ENCODE measurements at regions not wholly inside any gene's neighbourhood (a gene's known extent, or its start where the extent isn't known, plus 50 kb on each side); places are given as distances from the start of the nearest gene placed in this dataset.

DNA sequence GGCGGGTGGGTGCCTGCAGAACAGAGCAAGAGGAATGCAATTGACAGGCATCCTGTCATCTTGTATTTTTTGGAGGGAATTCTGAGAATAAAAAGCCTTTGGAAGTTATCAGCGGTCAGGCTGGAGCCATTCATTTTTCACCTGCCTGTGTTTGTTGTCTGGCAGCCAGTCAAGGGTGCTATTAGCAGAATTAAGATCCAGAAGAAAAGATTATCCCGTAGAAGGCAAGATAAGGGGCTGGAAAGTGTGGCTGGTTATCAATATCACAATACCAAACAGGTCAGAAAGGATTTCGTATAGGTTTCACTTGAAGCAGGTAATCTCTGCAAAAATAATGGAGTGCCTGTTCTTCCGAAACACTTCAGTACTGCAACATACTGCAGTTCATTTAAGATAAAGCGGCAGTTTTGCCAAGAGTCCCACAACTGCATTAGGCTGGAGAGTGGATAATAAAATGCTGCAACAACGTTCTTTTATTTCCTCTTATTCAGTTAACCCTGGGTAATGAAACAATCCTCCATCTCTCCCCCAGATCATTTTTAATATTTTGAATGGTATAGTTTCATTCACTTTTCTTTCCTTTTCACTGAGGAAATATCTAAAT, 171.2 kb upstream of the CDKN3 start:
- DNase-seq = no peak
- no peaks in the 10 kb centered on the region for H3K9me3 ChIP-seq
- intact Hi-C loops (cut with DNase I; ENCODE audit: low total_unique reads) = no loop called here
- H3K4me3 ChIP-seq = no peak overlapping the region
- no peak overlapping the region for H3K27ac ChIP-seq
- H3K36me3 ChIP-seq = no peaks in the 10 kb centered on the region
- peaks cover 0 to 5% (median under 1%) of the 10 kb centered on the region in 6 donors for H3K4me1 ChIP-seq
- WGBS, 5 donors = 55 to 61% (median 57%) methylated on average over 7 of the region's 7 CpGs
- H3K27me3 ChIP-seq (replicated peaks in 1 of 7) = peaks cover 0 to 43% (median 14%) of the 10 kb centered on the region in 7 donors
- TF ChIP-seq POLR2AphosphoS5 (IDR thresholded peaks at IDR 0.05) (no peak), POLR2A (IDR thresholded peaks at IDR 0.05) (no peak)
- TF ChIP-seq, protein P1, sequence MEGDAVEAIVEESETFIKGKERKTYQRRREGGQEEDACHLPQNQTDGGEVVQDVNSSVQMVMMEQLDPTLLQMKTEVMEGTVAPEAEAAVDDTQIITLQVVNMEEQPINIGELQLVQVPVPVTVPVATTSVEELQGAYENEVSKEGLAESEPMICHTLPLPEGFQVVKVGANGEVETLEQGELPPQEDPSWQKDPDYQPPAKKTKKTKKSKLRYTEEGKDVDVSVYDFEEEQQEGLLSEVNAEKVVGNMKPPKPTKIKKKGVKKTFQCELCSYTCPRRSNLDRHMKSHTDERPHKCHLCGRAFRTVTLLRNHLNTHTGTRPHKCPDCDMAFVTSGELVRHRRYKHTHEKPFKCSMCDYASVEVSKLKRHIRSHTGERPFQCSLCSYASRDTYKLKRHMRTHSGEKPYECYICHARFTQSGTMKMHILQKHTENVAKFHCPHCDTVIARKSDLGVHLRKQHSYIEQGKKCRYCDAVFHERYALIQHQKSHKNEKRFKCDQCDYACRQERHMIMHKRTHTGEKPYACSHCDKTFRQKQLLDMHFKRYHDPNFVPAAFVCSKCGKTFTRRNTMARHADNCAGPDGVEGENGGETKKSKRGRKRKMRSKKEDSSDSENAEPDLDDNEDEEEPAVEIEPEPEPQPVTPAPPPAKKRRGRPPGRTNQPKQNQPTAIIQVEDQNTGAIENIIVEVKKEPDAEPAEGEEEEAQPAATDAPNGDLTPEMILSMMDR (IDR thresholded peaks at IDR 0.05 in 8 of 11, conservative IDR thresholded peaks at IDR 0.05 in 3 of 11) = no peak

DNA sequence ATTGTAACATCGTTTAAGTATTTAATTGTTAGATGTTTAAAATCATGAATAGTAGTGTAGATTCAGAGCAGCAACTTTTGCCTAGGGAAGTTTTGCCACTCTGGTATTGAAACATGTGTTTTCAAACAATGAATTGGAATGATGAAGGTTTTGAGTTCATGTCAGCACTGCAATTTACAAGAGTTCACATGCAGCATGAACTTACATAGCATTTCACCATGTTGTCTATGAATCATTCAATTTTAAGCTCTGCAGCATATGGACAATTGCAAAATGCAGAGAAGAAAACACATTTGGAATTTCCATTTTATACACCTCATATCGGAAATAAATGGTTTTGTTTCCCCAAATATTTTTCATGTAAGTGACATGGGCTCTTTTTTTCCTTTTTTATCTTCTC, 170.7 kb upstream of the CDKN3 start:
- 79 to 87% (median 85%) methylated on average over 2 of the region's 2 CpGs for WGBS, 5 donors

DNA sequence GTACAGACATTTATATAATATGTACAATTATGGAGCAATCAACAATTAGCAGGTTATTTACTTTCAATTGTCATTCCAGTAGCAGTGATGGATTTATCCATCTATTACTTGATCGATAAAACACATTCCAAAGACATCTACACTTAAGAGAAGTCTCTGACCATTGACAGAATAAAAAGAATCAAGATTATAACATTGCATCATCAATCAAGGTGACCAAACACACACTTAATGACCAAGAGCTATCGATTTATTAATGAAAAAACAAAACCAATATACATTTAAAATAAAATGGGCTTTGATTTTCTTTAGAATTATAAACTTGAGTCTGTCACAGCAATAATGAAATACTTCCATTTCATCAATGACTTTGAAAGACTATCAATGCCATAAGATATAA, 170.2 kb upstream of the CDKN3 start:
- whole genome bisulfite sequencing, 5 donors = 79 to 94% (median 85%) methylated on average over 2 of the region's 2 CpGs
- Histone ChIP-seq H3K9me3 (no peaks in the 10 kb centered on the region), H3K4me1 (no peaks in the 10 kb centered on the region), H3K27me3 (replicated peaks in 1 of 7) (peaks cover 0 to 33% (median 6%) of the 10 kb centered on the region in 7 donors), H3K27ac (no peak overlapping the region), H3K4me3 (no peak overlapping the region), H3K36me3 (no peaks in the 10 kb centered on the region)
- no peak for DNase-seq
- TF ChIP-seq, protein P1 (IDR thresholded peaks at IDR 0.05 in 8 of 11, conservative IDR thresholded peaks at IDR 0.05 in 3 of 11) = no peak
- TF ChIP-seq POLR2A (IDR thresholded peaks at IDR 0.05) (no peak), POLR2AphosphoS5 (IDR thresholded peaks at IDR 0.05) (no peak)
- intact Hi-C loops (cut with DNase I; ENCODE audit: low total_unique reads) = no loop called here

More for the DNA sequence above, 170.7 kb upstream of the CDKN3 start:
- Histone ChIP-seq H3K36me3 (no peaks in the 10 kb centered on the region), H3K27ac (no peak overlapping the region), H3K4me3 (no peak overlapping the region), H3K4me1 (peaks cover 0 to under 1% (median 0%) of the 10 kb centered on the region in 6 donors), H3K27me3 (replicated peaks in 1 of 7) (peaks cover 0 to 37% (median 9%) of the 10 kb centered on the region in 7 donors), H3K9me3 (no peaks in the 10 kb centered on the region)
- intact Hi-C loops (cut with DNase I; ENCODE audit: low total_unique reads) = no loop called here
- no peak for DNase-seq
- TF ChIP-seq POLR2A (IDR thresholded peaks at IDR 0.05) = no peak
- TF ChIP-seq, protein P1 (IDR thresholded peaks at IDR 0.05 in 8 of 11, conservative IDR thresholded peaks at IDR 0.05 in 3 of 11) = no peak
- no peak for TF ChIP-seq POLR2AphosphoS5 (IDR thresholded peaks at IDR 0.05)

DNA sequence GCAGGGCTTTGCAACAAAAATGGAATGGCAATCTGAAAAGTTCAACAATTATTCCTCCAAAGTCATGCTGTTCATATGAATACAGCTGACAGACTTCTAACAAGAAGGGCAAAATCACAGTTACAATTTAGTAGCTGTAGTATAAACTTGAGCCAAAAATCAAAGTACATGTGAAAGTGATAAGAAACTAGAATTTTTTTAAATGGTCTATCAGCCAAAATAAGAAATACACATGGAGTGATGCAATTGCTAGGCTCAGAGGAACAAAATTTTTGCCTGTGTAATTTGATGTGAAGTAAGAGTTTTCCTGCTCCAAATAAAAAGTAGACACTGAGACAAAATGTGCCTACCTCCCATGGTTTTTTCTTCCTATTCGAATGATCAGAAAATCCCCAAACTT, 167.7 kb upstream of the CDKN3 start:
- H3K9me3 ChIP-seq = peaks cover 0 to 3% (median 0%) of the 10 kb centered on the region in 8 donors
- H3K4me1 ChIP-seq = no peaks in the 10 kb centered on the region
- no peak overlapping the region for H3K27ac ChIP-seq
- no peak for TF ChIP-seq POLR2A (IDR thresholded peaks at IDR 0.05)
- TF ChIP-seq, protein P1 (IDR thresholded peaks at IDR 0.05 in 8 of 11, conservative IDR thresholded peaks at IDR 0.05 in 3 of 11) = no peak
- no peak for TF ChIP-seq POLR2AphosphoS5 (IDR thresholded peaks at IDR 0.05)
- 78 to 93% (median 84%) methylated on average over 1 of the region's 1 CpG for WGBS, 5 donors
- no peak for DNase-seq
- no peaks in the 10 kb centered on the region for H3K36me3 ChIP-seq
- no peak overlapping the region for H3K4me3 ChIP-seq
- intact Hi-C loops (cut with DNase I; ENCODE audit: low total_unique reads) = no loop called here
- peaks cover 0 to 9% (median 0%) of the 10 kb centered on the region in 7 donors for H3K27me3 ChIP-seq (replicated peaks in 1 of 7)

Measured in spleen (tissue), 11 donors.